B cell (primary cell): ENCODE measurements at regions not wholly inside any gene's neighbourhood (a gene's known extent, or its start where the extent isn't known, plus 50 kb on each side); places are given as distances from the start of the nearest gene placed in this dataset.

Source experiments
- ATAC-seq: fragments of 200-7000 bp; cut with Tn5 transposase; one replicate; pipeline ENCODE4 v1.10.0; 2021; ENCODE audit warnings: low read depth, mild to moderate bottlenecking, moderate number of reproducible peaks, moderate library complexity
- CTCF ChIA-PET: fragments of 350-600 bp; sonication (Branson Sonifier 250); formaldehyde crosslinking; loops from one replicate; lab custom pipeline; 2021; ENCODE audit warnings: antibody characterized with exemption, inconsistent platforms; lab: Charles Lee
- POLR2A ChIA-PET: fragments of 350-600 bp; sonication (Branson Sonifier 250); formaldehyde crosslinking; loops from one replicate; lab custom pipeline; 2021; ENCODE audit warnings: antibody characterized with exemption; lab: Charles Lee
- DNase-seq: peaks from one replicate; pipeline ENCODE4 v3.0.0; 2013
- H2AFZ ChIP-seq: 2 replicates; pipeline ENCODE4 v1.6.1; 2012; ENCODE audit warnings: mild to moderate bottlenecking, low read depth, low read length; ENCODE audit not compliant: insufficient read depth, poor library complexity, severe bottlenecking
- H3K27ac ChIP-seq, 2 donors: 1 replicate in 1 of 2; 2 replicates in 1 of 2; pipeline ENCODE4 v1.5.1; 2012 to 2013; ENCODE audit warnings: low read length in 2 of 2, mild to moderate bottlenecking in 2 of 2, moderate library complexity in 1 of 2
- H3K27me3 ChIP-seq, 4 experiments: fragments of 200-600 bp in 1 of 4; sonication (generic) in 1 of 4; replicated peaks in 1 of 4; 1 replicate in 2 of 4; 2 replicates in 2 of 4; pipeline versions ENCODE4 v1.6.1 to v1.7.0; 2013 to 2016; ENCODE audit warnings: low read length in 3 of 4, mild to moderate bottlenecking in 2 of 4, mixed read lengths in 1 of 4, moderate library complexity in 1 of 4; ENCODE audit not compliant: insufficient read depth in 4 of 4, control insufficient read depth in 3 of 4; ENCODE audit errors: control extremely low read depth in 1 of 4
- H3K36me3 ChIP-seq, 2 experiments: replicated peaks in 1 of 2; 1 replicate in 1 of 2; 2 replicates in 1 of 2; pipeline versions ENCODE4 v1.6.1 to v1.7.1; 2013; ENCODE audit warnings: low read length in 1 of 2; ENCODE audit not compliant: insufficient read depth in 2 of 2, control insufficient read depth in 1 of 2; ENCODE audit errors: control extremely low read depth in 1 of 2, extremely low read depth in 1 of 2
- H3K4me1 ChIP-seq, 2 donors: fragments of 200-600 bp in 1 of 2; sonication (generic) in 1 of 2; 1 replicate in 1 of 2; 2 replicates in 1 of 2; pipeline versions ENCODE4 v1.5.1 to v1.6.1; 2013 to 2017; ENCODE audit warnings: low read length in 2 of 2; ENCODE audit not compliant: control insufficient read depth in 2 of 2, insufficient read depth in 2 of 2
- H3K4me2 ChIP-seq: replicated peaks from 2 replicates; pipeline ENCODE3; 2012; ENCODE audit warnings: mild to moderate bottlenecking, low read depth, low read length; ENCODE audit not compliant: poor library complexity, severe bottlenecking
- H3K4me3 ChIP-seq, 5 experiments: fragments of 200-600 bp in 1 of 5; sonication (generic) in 1 of 5; 1 replicate in 3 of 5; 2 replicates in 2 of 5; pipeline versions ENCODE4 v1.5.1 to v1.7.0; 2011 to 2016; ENCODE audit warnings: low read length in 4 of 5, mild to moderate bottlenecking in 4 of 5, low read depth in 2 of 5, control low read depth in 1 of 5, moderate library complexity in 1 of 5; ENCODE audit not compliant: insufficient read depth in 1 of 5; ENCODE audit errors: control extremely low read depth in 1 of 5, extremely low read depth in 1 of 5
- H3K79me2 ChIP-seq: fragments of 200-600 bp; sonication (generic); one replicate; pipeline ENCODE4 v1.6.0; 2016; ENCODE audit warnings: low read length; ENCODE audit not compliant: control insufficient read depth, insufficient read depth
- H3K9ac ChIP-seq: fragments of 200-600 bp; sonication (generic); 2 replicates; pipeline ENCODE4 v1.6.1; 2017; ENCODE audit warnings: mild to moderate bottlenecking, low read length, moderate library complexity
- H3K9me3 ChIP-seq, 3 donors: one replicate each; pipeline versions ENCODE4 v1.6.1 to v1.7.1; 2013; ENCODE audit warnings: low read length in 2 of 3; ENCODE audit not compliant: control insufficient read depth in 2 of 3, insufficient read depth in 1 of 3; ENCODE audit errors: control extremely low read depth in 1 of 3
- H4K20me1 ChIP-seq: 2 replicates; pipeline ENCODE4 v1.6.0; 2012; ENCODE audit warnings: mild to moderate bottlenecking, low read length; ENCODE audit not compliant: insufficient read depth, control insufficient read depth, poor library complexity, severe bottlenecking
- H3K27ac Mint-ChIP-seq: one replicate; pipeline ENCODE4 v1.8.0; 2021; ENCODE audit warnings: mixed read lengths
- H3K27me3 Mint-ChIP-seq: one replicate; pipeline ENCODE4 v1.8.0; 2021; ENCODE audit warnings: mixed read lengths
- H3K4me1 Mint-ChIP-seq: one replicate; pipeline ENCODE4 v1.8.0; 2021; ENCODE audit warnings: mixed read lengths
- H3K4me3 Mint-ChIP-seq: one replicate; pipeline ENCODE4 v1.8.0; 2021; ENCODE audit warnings: mixed read lengths
- H3K9me3 Mint-ChIP-seq: one replicate; pipeline ENCODE4 v1.8.0; 2022; ENCODE audit warnings: mixed read lengths; ENCODE audit not compliant: insufficient read depth
- CTCF ChIP-seq: fragments of 200-600 bp; IDR thresholded peaks from one replicate; pipeline ENCODE4 v1.8.0; 2022; ENCODE audit warnings: antibody characterized with exemption, mild to moderate bottlenecking
- EZH2 ChIP-seq: IDR thresholded peaks from 2 replicates; pipeline ENCODE4 v1.6.1; 2012; ENCODE audit warnings: borderline replicate concordance, low read depth, mild to moderate bottlenecking, moderate library complexity, low read length; ENCODE audit not compliant: insufficient read depth, poor library complexity, severe bottlenecking
- WGBS: methylation state at CpG from one replicate; pipeline ENCODE4 v1.1.5; 2013; ENCODE audit warnings: missing lambda C conversion rate; ENCODE audit not compliant: insufficient coverage; 5-methylcytosine and 5-hydroxymethylcytosine counted together
- intact Hi-C: fragments of 100-400 bp; cut with micrococcal nuclease; formaldehyde crosslinking; loops from one replicate; pipeline ENCODE4 v1.10.0; 2022

GRCh38 chr18:47512726-47513435, 261.4 kb upstream of the SKOR2 start:
- H3K4me3 ChIP-seq = no peak overlapping the region
- H3K4me1 Mint-ChIP-seq = no peaks in the 10 kb centered on the region
- H3K4me2 ChIP-seq = no peak overlapping the region
- H3K4me3 Mint-ChIP-seq = no peak overlapping the region
- TF ChIP-seq EZH2 (no peak), CTCF (no peak)
- H3K27me3 ChIP-seq = no peaks in the 10 kb centered on the region
- H3K9me3 Mint-ChIP-seq = no peaks in the 10 kb centered on the region
- no peak overlapping the region for H3K27ac ChIP-seq
- H4K20me1 ChIP-seq = no peaks in the 10 kb centered on the region
- intact Hi-C loops = no loop called here
- H3K79me2 ChIP-seq = no peaks in the 10 kb centered on the region
- H3K27me3 Mint-ChIP-seq = peaks cover 15% of the 10 kb centered on the region
- no peaks in the 10 kb centered on the region for H3K4me1 ChIP-seq
- no peak overlapping the region for H3K9ac ChIP-seq
- no peaks in the 10 kb centered on the region for H3K9me3 ChIP-seq
- POLR2A ChIA-PET = no interaction called here
- no peak overlapping the region for H3K27ac Mint-ChIP-seq
- DNase-seq (no peak), ATAC-seq (no peak)
- H2AFZ ChIP-seq = no peak overlapping the region
- no peaks in the 10 kb centered on the region for H3K36me3 ChIP-seq
- WGBS = 93% methylated on average over 10 of the region's 13 CpGs
- CTCF ChIA-PET = no interaction called here

GRCh38 chr18:47512056-47512455, 260.6 kb upstream of the SKOR2 start:
- no peak overlapping the region for H3K4me3 Mint-ChIP-seq
- H2AFZ ChIP-seq = no peak overlapping the region
- H3K4me2 ChIP-seq = no peak overlapping the region
- H3K4me1 Mint-ChIP-seq = no peaks in the 10 kb centered on the region
- no peak overlapping the region for H3K27ac ChIP-seq
- DNase-seq = no peak
- no peaks in the 10 kb centered on the region for H3K79me2 ChIP-seq
- POLR2A ChIA-PET = no interaction called here
- ATAC-seq = no peak
- H3K27me3 ChIP-seq = no peaks in the 10 kb centered on the region
- no peak overlapping the region for H3K27ac Mint-ChIP-seq
- TF ChIP-seq EZH2 (no peak), CTCF (no peak)
- no peaks in the 10 kb centered on the region for H3K4me1 ChIP-seq
- H3K27me3 Mint-ChIP-seq = peaks cover 11% of the 10 kb centered on the region
- H3K9ac ChIP-seq = no peak overlapping the region
- CTCF ChIA-PET = no interaction called here
- WGBS = 88% methylated on average over 3 of the region's 6 CpGs
- intact Hi-C loops = no loop called here
- no peaks in the 10 kb centered on the region for H3K9me3 ChIP-seq
- no peaks in the 10 kb centered on the region for H3K9me3 Mint-ChIP-seq
- no peaks in the 10 kb centered on the region for H3K36me3 ChIP-seq
- H4K20me1 ChIP-seq = no peaks in the 10 kb centered on the region
- H3K4me3 ChIP-seq = no peak overlapping the region
